Mesenchymal stem cell (in vitro differentiated cells and primary cell): ENCODE measurements at regions not wholly inside any gene's neighbourhood (a gene's known extent, or its start where the extent isn't known, plus 50 kb on each side); places are given as distances from the start of the nearest gene placed in this dataset.

Experiments used
- DNase-seq: peaks from one replicate; pipeline ENCODE4 v3.0.0-alpha.2; 2013
- H2AFZ ChIP-seq: one replicate; pipeline ENCODE4 v1.6.1; 2013; ENCODE audit warnings: low read depth, mild to moderate bottlenecking, control low read depth, inconsistent platforms, low read length, moderate library complexity
- H2AK5ac ChIP-seq: 2 replicates; pipeline ENCODE4 v1.6.1; 2013; ENCODE audit warnings: low read length, moderate library complexity, mild to moderate bottlenecking, inconsistent platforms; ENCODE audit not compliant: severe bottlenecking
- H2BK120ac ChIP-seq: one replicate; pipeline ENCODE4 v1.6.1; 2013; ENCODE audit warnings: low read depth, mild to moderate bottlenecking, inconsistent platforms, low read length, moderate library complexity
- H2BK12ac ChIP-seq, 2 experiments: one replicate each; pipeline ENCODE4 v1.6.1; 2013; ENCODE audit warnings: inconsistent platforms in 2 of 2, low read length in 2 of 2, mild to moderate bottlenecking in 2 of 2, moderate library complexity in 2 of 2, control low read depth in 1 of 2
- H2BK15ac ChIP-seq: one replicate; pipeline ENCODE4 v1.6.1; 2013; ENCODE audit warnings: mild to moderate bottlenecking, low read depth, inconsistent platforms; ENCODE audit not compliant: poor library complexity, severe bottlenecking
- H2BK5ac ChIP-seq: 2 replicates; pipeline ENCODE4 v1.6.1; 2013; ENCODE audit warnings: low read depth, mild to moderate bottlenecking, low read length, control low read depth, inconsistent platforms; ENCODE audit not compliant: poor library complexity, severe bottlenecking
- H3K14ac ChIP-seq, 2 experiments: one replicate each; pipeline ENCODE4 v1.6.1; 2013; ENCODE audit warnings: inconsistent platforms in 2 of 2, low read length in 2 of 2, control low read depth in 1 of 2, mild to moderate bottlenecking in 1 of 2, moderate library complexity in 1 of 2
- H3K18ac ChIP-seq, 2 experiments: one replicate each; pipeline ENCODE4 v1.6.1; 2013; ENCODE audit warnings: inconsistent platforms in 2 of 2, low read length in 2 of 2, control low read depth in 1 of 2, low read depth in 1 of 2, mild to moderate bottlenecking in 1 of 2
- H3K23ac ChIP-seq, 2 experiments: one replicate each; pipeline ENCODE4 v1.6.1; 2013; ENCODE audit warnings: inconsistent platforms in 2 of 2, low read length in 2 of 2, mild to moderate bottlenecking in 2 of 2, moderate library complexity in 2 of 2, control low read depth in 1 of 2
- H3K27ac ChIP-seq: 2 replicates; pipeline ENCODE4 v1.5.1; 2013; ENCODE audit warnings: mild to moderate bottlenecking, moderate library complexity, low read length, control low read depth, inconsistent platforms; ENCODE audit not compliant: poor library complexity, severe bottlenecking
- H3K27me3 ChIP-seq, 2 experiments: 2 replicates each; pipeline versions ENCODE4 v1.6.1 to v1.7.0; 2013; ENCODE audit warnings: low read length in 2 of 2, mild to moderate bottlenecking in 2 of 2, moderate library complexity in 2 of 2, control low read depth in 1 of 2, inconsistent platforms in 1 of 2; ENCODE audit not compliant: control insufficient read depth in 1 of 2, insufficient read depth in 1 of 2
- H3K36me3 ChIP-seq, 2 experiments: 2 replicates each; pipeline versions ENCODE4 v1.6.1 to v1.7.0; 2013; ENCODE audit warnings: low read length in 2 of 2, control low read depth in 1 of 2, inconsistent platforms in 1 of 2, low read depth in 1 of 2, mild to moderate bottlenecking in 1 of 2; ENCODE audit not compliant: insufficient read depth in 2 of 2, control insufficient read depth in 1 of 2
- H3K4ac ChIP-seq, 2 experiments: one replicate each; pipeline ENCODE4 v1.6.1; 2013; ENCODE audit warnings: inconsistent platforms in 2 of 2, low read length in 2 of 2, mild to moderate bottlenecking in 2 of 2, moderate library complexity in 2 of 2, control low read depth in 1 of 2, low read depth in 1 of 2
- H3K4me1 ChIP-seq: 2 replicates; pipeline ENCODE4 v1.6.1; 2013; ENCODE audit warnings: low read depth, low read length, control low read depth; ENCODE audit not compliant: control insufficient read depth, insufficient read depth
- H3K4me2 ChIP-seq: 2 replicates; pipeline ENCODE4 v1.6.1; 2013; ENCODE audit warnings: low read length, mild to moderate bottlenecking, inconsistent platforms; ENCODE audit not compliant: poor library complexity, severe bottlenecking
- H3K4me3 ChIP-seq, 2 experiments: 2 replicates each; pipeline versions ENCODE4 v1.5.1 to v1.7.0; 2013; ENCODE audit warnings: low read length in 2 of 2, mild to moderate bottlenecking in 2 of 2, control low read depth in 1 of 2, low read depth in 1 of 2; ENCODE audit not compliant: insufficient read depth in 1 of 2
- H3K79me1 ChIP-seq: replicated peaks from 2 replicates; pipeline ENCODE4 v1.6.1; 2013; ENCODE audit warnings: mild to moderate bottlenecking, control low read depth, low read length, inconsistent platforms; ENCODE audit not compliant: poor library complexity, severe bottlenecking
- H3K9ac ChIP-seq: 2 replicates; pipeline ENCODE4 v1.7.0; 2013; ENCODE audit warnings: mild to moderate bottlenecking, low read length, moderate library complexity
- H3K9me3 ChIP-seq: 2 replicates; pipeline ENCODE4 v1.7.0; 2013; ENCODE audit warnings: mild to moderate bottlenecking, low read length; ENCODE audit not compliant: control insufficient read depth
- H4K8ac ChIP-seq: one replicate; pipeline ENCODE4 v1.6.1; 2013; ENCODE audit warnings: inconsistent platforms, mild to moderate bottlenecking, low read length, moderate library complexity
- H4K91ac ChIP-seq: one replicate; pipeline ENCODE4 v1.6.1; 2013; ENCODE audit warnings: mild to moderate bottlenecking, low read length, inconsistent platforms
- WGBS: methylation state at CpG from one replicate; pipeline ENCODE4 v1.1.7; 2013; ENCODE audit warnings: mixed read lengths; 5-methylcytosine and 5-hydroxymethylcytosine counted together

DNA sequence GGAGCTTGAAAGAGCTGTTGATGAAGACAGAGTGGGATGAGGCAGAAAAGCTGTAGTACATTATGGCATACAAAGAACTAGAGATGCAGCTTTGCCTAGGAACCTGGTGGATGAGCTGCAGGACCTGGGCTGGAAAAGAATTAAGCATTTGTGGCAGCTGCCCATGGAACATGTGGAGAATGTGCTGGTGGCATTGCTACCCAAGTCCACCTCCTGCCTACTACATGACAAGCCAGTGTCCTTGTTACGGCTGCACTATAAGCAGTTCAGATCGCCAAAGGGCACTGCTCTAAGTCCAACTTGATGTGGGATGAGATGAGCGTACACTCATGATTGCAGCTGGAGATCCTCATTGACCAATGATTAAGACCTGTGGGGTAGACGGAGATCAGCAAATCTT is 81.1 kb upstream of the ADPGK start:
- Histone ChIP-seq H3K36me3 (no peaks in the 10 kb centered on the region), H2BK15ac (no peak overlapping the region), H4K91ac (no peak overlapping the region), H3K14ac (no peak overlapping the region), H3K79me1 (no peaks in the 10 kb centered on the region), H2BK12ac (no peak overlapping the region), H2BK5ac (no peak overlapping the region), H3K4me3 (no peak overlapping the region), H4K8ac (no peak overlapping the region), H3K4me1 (peaks cover 4% of the 10 kb centered on the region), H3K4ac (no peak overlapping the region), H2AFZ (no peak overlapping the region), H3K4me2 (no peak overlapping the region), H3K27ac (no peak overlapping the region), H3K18ac (no peak overlapping the region), H3K23ac (no peak overlapping the region), H2AK5ac (no peak overlapping the region), H3K9ac (no peak overlapping the region), H2BK120ac (no peak overlapping the region), H3K27me3 (peaks cover 0 to 37% of the 10 kb centered on the region in 2 experiments), H3K9me3 (no peaks in the 10 kb centered on the region)
- 100% methylated on average over 4 of the region's 4 CpGs for WGBS
- DNase-seq: no peak

DNA sequence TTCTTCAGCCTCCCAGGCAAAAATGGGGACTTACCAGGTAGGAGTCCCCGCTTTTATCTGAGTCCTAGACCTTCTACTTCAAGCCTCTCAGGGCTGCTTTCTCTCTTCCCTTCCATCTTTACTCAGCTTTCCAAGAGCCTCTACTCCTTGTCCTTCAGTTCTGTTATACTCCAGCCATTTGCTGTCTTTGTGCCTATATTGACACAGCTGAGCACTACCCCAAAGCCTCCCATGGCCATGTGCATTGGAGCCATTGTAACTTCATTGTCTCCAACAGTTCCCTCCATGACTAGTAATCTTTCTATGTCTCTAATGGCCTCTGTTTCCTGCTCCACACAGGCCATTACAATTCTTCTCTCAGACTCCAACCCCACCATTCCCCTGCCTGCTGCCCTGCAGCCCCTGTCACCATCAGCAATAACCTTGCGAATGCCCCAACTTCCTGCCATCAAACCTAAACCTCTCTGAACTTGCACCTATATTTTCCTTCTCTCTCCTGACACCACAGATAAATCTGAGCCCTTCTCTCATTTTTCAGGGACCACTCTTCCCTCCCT is 77.9 kb upstream of the ADPGK start:
- H4K8ac ChIP-seq: no peak overlapping the region
- H3K23ac ChIP-seq: no peak overlapping the region
- H3K18ac ChIP-seq: no peak overlapping the region
- 87% methylated on average over 2 of the region's 2 CpGs for WGBS
- H3K9me3 ChIP-seq: no peaks in the 10 kb centered on the region
- H2BK120ac ChIP-seq: no peak overlapping the region
- no peak for DNase-seq
- no peak overlapping the region for H4K91ac ChIP-seq
- no peak overlapping the region for H2AK5ac ChIP-seq
- no peak overlapping the region for H2BK12ac ChIP-seq
- H3K9ac ChIP-seq: no peak overlapping the region
- H3K79me1 ChIP-seq: no peaks in the 10 kb centered on the region
- no peak overlapping the region for H3K4ac ChIP-seq
- no peak overlapping the region for H3K4me2 ChIP-seq
- H3K27me3 ChIP-seq: peaks cover 0 to 26% of the 10 kb centered on the region in 2 experiments
- no peak overlapping the region for H3K27ac ChIP-seq
- H3K36me3 ChIP-seq: no peaks in the 10 kb centered on the region
- no peak overlapping the region for H2AFZ ChIP-seq
- no peak overlapping the region for H3K4me3 ChIP-seq
- H3K4me1 ChIP-seq: peaks cover 2% of the 10 kb centered on the region
- H2BK15ac ChIP-seq: no peak overlapping the region
- H3K14ac ChIP-seq: no peak overlapping the region
- no peak overlapping the region for H2BK5ac ChIP-seq

DNA sequence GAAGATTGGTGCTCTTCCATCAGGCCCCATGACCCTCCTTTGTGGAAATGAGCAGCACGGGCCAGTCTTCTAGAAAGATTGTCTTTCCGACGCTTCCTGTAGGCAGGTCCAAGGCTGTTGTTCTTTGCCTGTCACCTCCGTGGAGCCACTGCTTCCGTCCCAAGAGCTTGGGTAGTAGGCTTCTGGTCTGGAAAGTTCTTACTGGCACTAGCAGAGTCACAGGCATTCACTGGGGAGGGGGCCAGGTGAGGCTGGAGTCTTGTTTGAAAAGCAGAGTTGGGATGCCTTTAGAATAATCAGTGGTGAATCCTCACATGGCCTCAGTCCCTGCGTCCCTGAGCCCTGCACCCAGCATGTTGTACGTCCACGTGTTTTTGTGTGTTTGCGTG is 76.2 kb upstream of the ADPGK start:
- Histone ChIP-seq H3K4ac (no peak overlapping the region), H3K27ac (no peak overlapping the region), H2BK15ac (no peak overlapping the region), H4K8ac (no peak overlapping the region), H3K27me3 (peaks cover 0 to 20% of the 10 kb centered on the region in 2 experiments), H3K36me3 (no peaks in the 10 kb centered on the region), H3K4me1 (no peaks in the 10 kb centered on the region), H2AFZ (no peak overlapping the region), H3K18ac (no peak overlapping the region), H3K79me1 (no peaks in the 10 kb centered on the region), H3K23ac (no peak overlapping the region), H3K4me3 (no peak overlapping the region), H3K14ac (no peak overlapping the region), H3K4me2 (no peak overlapping the region), H3K9me3 (no peaks in the 10 kb centered on the region), H2BK5ac (no peak overlapping the region), H2BK12ac (no peak overlapping the region), H3K9ac (no peak overlapping the region), H4K91ac (no peak overlapping the region), H2AK5ac (no peak overlapping the region), H2BK120ac (no peak overlapping the region)
- DNase-seq: no peak
- 91% methylated on average over 5 of the region's 9 CpGs for WGBS

DNA sequence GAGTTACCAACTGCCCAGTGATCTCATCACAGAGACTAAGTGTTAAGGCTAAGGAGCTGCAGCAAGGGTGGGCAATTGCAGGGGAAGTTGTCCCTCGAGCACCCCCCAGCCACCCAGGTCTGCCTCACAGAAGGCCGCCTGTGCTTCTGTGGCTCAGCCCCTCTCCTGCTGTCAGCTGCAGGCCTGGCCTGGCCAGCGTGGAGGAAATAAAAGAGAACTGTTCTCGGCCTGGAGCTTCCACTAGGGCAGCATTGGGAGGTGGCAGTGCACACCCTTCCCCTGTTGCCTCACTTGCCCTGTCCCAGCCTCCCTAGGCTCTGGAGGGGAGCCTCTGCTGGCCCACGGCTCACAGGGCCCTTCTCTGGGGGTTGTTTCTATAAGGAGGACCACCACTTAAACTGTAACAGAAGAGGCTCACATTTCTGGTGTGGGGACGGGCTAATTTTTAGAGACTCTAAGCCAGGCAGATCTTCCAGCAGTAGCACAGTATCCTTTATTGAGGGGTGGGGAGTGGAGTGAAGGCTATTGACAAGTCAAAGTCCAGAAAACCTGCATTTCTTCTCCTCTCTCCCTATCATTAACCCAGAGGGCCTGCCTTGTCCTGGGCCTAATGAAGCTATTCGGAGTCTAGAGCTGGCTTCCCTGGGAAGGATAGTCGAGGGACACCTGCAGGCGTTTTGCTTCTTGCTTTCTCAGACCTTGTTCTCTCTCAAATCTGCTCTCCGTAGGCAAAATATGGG is 75.6 kb upstream of the ADPGK start:
- Histone ChIP-seq H3K4me1 (no peaks in the 10 kb centered on the region), H3K4me3 (no peak overlapping the region), H3K4ac (no peak overlapping the region), H2AK5ac (no peak overlapping the region), H3K36me3 (no peaks in the 10 kb centered on the region), H3K18ac (no peak overlapping the region), H3K9me3 (no peaks in the 10 kb centered on the region), H3K9ac (no peak overlapping the region), H3K14ac (no peak overlapping the region), H2BK5ac (no peak overlapping the region), H3K4me2 (no peak overlapping the region), H3K27ac (no peak overlapping the region), H3K23ac (no peak overlapping the region), H2AFZ (no peak overlapping the region), H3K79me1 (no peaks in the 10 kb centered on the region), H4K8ac (no peak overlapping the region), H2BK120ac (no peak overlapping the region), H3K27me3 (peaks cover 0 to 15% of the 10 kb centered on the region in 2 experiments), H2BK15ac (no peak overlapping the region), H4K91ac (no peak overlapping the region), H2BK12ac (no peak overlapping the region)
- no peak for DNase-seq
- WGBS: 74% methylated on average over 10 of the region's 10 CpGs
